GM18519 (cell line): ENCODE measurements at regions not wholly inside any gene's neighbourhood (a gene's known extent, or its start where the extent isn't known, plus 50 kb on each side); places are given as distances from the start of the nearest gene placed in this dataset.
"Not testable (repeated sequence)": the region's sequence is repeated elsewhere in the genome, so short reads cannot be mapped to it uniquely, and the experiment has no call there.

ENCODE experiments used
- ATAC-seq: cut with Tn5 transposase; IDR thresholded peaks from one replicate; pipeline ENCODE4 v1.9.1; 2021; ENCODE audit warnings: mild to moderate bottlenecking, moderate library complexity; ENCODE audit not compliant: unreplicated experiment, low FRiP score

DNA sequence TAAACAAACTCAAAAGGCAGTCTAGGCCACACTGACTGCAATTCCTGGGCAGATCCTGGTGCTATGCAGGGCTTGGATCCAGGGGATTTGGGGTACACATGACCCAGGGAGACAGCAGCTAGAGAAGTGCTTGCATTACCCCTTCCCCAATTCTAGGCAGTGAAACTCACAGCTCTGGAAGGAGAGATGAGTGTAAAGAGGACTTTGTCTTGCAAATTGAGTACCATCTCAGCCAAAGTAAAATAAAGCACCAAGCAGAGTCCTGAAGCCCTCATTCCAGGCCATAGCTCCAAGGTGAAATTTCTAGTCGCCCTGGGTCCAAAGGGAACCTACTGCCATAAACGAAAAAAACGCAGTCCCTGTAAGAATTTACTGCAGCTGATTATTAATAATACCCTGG is 644.9 kb upstream of the FLRT2 start:
- ATAC-seq: no peak

GRCh38 chr14:84891404-84891803 is 638.5 kb upstream of the FLRT2 start:
- no peak for ATAC-seq

- ATAC-seq: no peak
Observed at GRCh38 chr14:84894254-84894653, 635.7 kb upstream of the FLRT2 start.

- ATAC-seq: no peak
Observed at GRCh38 chr14:84922370-84922769, 607.6 kb upstream of the FLRT2 start.

GRCh38 chr14:84926656-84927055 is 603.3 kb upstream of the FLRT2 start:
- ATAC-seq: no peak

- no peak for ATAC-seq
Observed at GRCh38 chr14:84927096-84927827, 602.7 kb upstream of the FLRT2 start.

GRCh38 chr14:84929086-84929485 is 600.9 kb upstream of the FLRT2 start:
- ATAC-seq: no peak

DNA sequence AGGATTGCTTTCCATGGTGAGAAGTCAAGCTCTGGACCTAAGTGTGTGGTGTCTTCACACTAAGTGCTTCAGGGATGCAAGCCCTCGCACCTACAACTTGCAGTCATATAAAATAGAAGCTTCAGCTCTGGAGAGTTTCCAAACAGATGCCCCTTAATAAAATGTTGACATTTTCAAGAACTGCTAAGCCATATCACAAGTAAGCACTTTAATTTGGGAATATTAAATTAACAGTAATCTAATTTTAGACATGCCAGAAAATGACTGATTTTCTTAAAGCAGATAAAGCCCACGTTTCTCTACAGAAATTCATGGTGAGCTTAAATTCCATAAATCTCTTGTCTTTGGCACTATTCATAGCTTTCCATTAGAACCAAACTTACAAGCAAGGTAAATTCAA is 600.1 kb upstream of the FLRT2 start:
- no peak for ATAC-seq

DNA sequence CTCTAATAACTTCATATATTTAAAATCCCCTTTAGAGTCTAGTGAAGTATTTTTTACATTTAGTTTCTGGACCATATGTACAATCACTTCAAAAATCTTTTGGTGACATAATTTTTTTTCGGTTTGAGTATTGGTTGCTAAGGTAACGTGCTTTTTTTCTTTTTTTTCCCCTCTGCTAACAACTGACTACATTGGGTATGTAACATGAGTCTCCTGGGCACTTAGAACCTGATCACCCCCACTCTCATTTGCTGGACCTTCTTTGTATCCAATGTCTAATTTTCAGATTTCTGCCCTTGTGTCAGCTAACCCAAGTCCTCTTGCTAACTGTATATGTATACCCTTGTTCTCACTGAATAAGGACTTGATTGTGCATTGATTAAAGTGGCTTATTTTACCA is 592.9 kb upstream of the FLRT2 start:
- no peak for ATAC-seq

DNA sequence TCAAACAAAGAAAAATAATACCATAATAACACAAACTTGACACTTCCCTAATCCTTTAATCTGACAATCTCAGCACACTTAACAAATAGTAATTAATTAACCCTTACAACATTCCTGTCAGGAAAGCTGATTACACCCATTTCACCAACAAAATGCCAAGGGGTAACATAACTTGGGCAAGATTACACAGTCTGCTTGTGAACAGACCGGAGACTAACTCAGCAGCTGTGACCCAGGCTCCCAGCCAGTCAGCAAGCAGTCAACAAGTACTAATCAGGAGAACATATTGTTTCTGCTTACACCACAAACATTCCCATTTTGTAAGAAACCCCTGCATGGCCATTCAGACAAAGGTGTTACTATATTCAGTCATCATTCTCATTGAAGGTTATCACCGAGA is 592.5 kb upstream of the FLRT2 start:
- ATAC-seq: no peak

- not testable (repeated sequence) for ATAC-seq
Observed at GRCh38 chr14:84944901-84945300, 585.0 kb upstream of the FLRT2 start.

- no peak for ATAC-seq
Observed at GRCh38 chr14:84959851-84960520, 570.0 kb upstream of the FLRT2 start.

GRCh38 chr14:84961637-84962036 is 568.3 kb upstream of the FLRT2 start:
- no peak for ATAC-seq

- ATAC-seq: no peak
Observed at GRCh38 chr14:84963518-84963917, 566.4 kb upstream of the FLRT2 start.

- ATAC-seq: no peak
Observed at GRCh38 chr14:84965279-84965678, 564.7 kb upstream of the FLRT2 start.

DNA sequence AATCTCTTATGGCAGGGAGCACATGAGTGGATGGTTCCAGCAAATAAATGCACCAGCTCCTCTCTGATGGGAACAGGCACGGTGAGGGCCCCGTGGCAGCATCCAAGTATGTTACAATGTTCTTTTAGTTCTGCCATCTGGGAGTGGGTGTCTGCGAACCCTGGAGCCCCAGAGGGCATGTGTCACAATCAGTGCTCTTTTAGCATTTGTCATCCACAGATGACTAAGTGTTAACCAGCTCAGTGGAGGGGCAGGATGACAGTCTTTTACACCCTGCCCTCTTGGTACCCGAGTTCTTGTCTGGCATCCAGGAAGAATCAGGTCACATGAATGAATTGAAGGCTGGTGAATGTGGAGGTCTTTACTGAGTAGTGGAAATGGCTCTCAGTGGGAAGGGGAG is 560.4 kb upstream of the FLRT2 start:
- ATAC-seq: no peak

DNA sequence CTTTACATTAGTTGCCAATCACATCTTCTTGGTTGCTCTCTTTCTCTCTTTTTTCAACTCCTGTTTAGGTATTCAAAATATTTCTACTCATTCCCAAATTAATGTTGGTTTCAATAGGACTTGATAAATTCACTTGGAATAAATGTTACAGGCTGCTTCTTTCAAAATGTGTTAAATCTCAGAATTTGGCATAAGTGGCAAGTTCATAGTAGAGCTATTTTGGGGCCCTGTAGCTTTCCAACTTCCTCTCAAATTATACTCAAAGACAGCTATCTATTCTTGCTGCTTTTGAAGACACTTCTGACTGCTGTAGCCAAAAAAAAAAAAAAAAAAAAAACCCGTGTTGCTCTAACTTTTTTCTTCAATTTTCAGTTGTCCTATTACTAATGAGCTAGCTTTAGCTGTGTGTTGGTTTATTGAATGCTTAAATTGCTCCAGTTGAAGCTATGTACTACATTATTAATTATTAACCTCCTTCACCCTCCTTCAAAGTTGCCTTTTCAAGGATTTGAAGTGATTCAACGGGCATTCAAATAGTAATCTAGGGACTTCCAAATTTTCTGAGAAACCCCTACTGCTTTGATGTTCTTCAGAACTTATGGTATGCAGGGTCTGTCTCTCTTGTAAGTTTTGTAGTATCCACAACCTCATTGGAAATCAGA is 554.6 kb upstream of the FLRT2 start:
- no peak for ATAC-seq

GRCh38 chr14:84976805-84977204 is 553.1 kb upstream of the FLRT2 start:
- ATAC-seq: no peak

DNA sequence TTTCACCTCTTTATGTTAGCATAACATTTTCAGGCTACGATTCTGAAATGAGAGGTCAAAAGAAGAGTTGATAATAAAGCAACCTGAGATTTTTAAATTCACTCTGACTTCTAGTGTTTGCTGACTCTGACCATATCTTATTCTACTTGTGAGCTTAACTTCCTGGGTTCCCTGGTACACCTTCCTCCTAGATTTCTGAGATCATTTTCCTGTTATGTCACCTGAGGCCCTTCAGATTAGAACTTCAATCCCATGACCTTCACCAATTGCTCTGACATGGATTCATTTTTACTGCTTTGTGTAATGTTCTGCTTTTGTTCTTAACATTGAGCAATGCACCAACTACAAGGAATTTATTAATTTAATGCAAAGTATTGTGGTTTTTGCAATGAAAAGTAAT is 542.9 kb upstream of the FLRT2 start:
- no peak for ATAC-seq

DNA sequence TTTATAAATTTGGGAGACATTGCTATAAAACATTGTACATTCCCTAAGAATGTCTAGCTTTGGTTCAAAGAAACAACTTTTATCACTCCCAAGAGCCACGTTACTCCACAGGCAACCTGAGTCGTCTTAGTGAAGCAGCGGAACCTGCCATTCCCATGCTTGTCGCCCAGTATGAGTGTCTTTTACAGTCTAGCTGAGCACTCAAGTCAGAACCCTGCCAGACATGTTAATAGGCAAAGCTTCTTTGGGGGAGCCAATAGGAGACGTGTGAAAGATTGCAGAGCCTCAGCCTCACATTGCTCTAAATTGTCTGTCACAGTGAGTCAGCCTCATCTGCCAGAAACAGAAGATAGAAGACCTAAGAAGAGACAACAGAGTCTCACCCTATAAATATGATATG is 541.6 kb upstream of the FLRT2 start:
- ATAC-seq: no peak

DNA sequence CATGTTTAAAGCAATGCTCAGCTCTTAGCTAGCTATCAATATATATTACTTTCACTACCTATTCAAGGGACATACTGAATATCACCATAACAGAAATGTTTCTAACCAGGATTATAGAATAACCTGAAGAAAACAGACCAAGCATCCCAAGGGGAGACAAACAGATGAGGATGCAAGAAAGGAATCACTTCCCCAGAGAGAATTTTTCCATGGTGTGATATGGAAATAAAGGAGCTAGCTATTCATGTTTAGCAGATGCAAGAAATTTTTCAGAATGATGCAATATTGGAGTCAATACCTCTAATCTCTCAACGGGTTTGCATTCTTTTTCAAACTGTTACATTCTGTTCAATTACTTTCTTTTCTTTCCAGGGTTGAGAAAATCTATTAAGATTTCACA is 538.9 kb upstream of the FLRT2 start:
- ATAC-seq: no peak

- no peak for ATAC-seq
Observed at GRCh38 chr14:84998216-84998615, 531.7 kb upstream of the FLRT2 start.
